ENCODE measurements at regions not wholly inside any gene's neighbourhood (a gene's known extent, or its start where the extent isn't known, plus 50 kb on each side); places are given as distances from the start of the nearest gene placed in this dataset.
"Not testable (repeated sequence)": the region's sequence is repeated elsewhere in the genome, so short reads cannot be mapped to it uniquely, and the experiment has no call there.

DNA sequence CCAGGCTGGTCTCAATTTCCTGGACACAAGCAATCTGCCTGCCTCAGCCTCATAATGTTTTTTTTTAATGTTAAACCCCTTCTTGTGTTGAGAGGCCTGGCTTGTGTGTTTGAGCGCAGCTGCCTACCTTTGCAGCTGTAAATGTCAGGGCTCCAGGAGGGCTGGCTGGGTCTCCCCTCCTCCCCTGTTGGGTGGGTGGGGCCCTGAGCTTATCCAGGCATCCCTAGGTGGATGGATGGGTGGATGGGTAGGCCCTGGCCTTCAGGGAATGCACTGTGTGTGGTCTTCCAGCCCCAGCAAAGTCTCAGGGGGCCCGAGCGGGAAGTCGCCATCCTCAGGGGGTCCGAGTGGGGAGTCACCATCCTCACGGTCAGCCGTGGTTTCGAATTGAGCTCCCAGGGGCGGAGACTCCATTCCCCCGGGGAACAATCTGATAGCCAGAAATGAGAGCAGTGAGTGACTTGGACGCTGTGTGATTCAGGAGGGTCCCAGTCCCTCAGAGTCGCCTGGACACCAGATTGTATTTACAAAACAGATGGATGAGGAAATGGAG is 279.4 kb upstream of the PLGLB2 start:
- TF ChIP-seq, protein P1, sequence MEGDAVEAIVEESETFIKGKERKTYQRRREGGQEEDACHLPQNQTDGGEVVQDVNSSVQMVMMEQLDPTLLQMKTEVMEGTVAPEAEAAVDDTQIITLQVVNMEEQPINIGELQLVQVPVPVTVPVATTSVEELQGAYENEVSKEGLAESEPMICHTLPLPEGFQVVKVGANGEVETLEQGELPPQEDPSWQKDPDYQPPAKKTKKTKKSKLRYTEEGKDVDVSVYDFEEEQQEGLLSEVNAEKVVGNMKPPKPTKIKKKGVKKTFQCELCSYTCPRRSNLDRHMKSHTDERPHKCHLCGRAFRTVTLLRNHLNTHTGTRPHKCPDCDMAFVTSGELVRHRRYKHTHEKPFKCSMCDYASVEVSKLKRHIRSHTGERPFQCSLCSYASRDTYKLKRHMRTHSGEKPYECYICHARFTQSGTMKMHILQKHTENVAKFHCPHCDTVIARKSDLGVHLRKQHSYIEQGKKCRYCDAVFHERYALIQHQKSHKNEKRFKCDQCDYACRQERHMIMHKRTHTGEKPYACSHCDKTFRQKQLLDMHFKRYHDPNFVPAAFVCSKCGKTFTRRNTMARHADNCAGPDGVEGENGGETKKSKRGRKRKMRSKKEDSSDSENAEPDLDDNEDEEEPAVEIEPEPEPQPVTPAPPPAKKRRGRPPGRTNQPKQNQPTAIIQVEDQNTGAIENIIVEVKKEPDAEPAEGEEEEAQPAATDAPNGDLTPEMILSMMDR (IDR thresholded peaks at IDR 0.05) = not testable (repeated sequence)
- TF ChIP-seq EP300 (IDR thresholded peaks at IDR 0.05; ENCODE audit: low read depth); POLR2A (IDR thresholded peaks at IDR 0.05); POLR2AphosphoS5 (IDR thresholded peaks at IDR 0.05): not testable (repeated sequence)
